CD4-positive, alpha-beta memory T cell (primary cell): ENCODE measurements at regions not wholly inside any gene's neighbourhood (a gene's known extent, or its start where the extent isn't known, plus 50 kb on each side); places are given as distances from the start of the nearest gene placed in this dataset.
A peak's percentile ranks its signal among the peaks of the same experiment; 100 is the strongest.
"Not testable (repeated sequence)": the region's sequence is repeated elsewhere in the genome, so short reads cannot be mapped to it uniquely, and the experiment has no call there.

Source experiments
- CTCF ChIA-PET: fragments of 350-600 bp; sonication (Branson Sonifier 250); formaldehyde crosslinking; loops from one replicate; lab custom pipeline; 2021; ENCODE audit warnings: inconsistent platforms; ENCODE audit not compliant: partially characterized antibody; lab: Charles Lee
- POLR2A ChIA-PET: fragments of 350-600 bp; sonication (Branson Sonifier 250); formaldehyde crosslinking; loops from one replicate; lab custom pipeline; 2021; ENCODE audit not compliant: partially characterized antibody; lab: Charles Lee
- DNase-seq, 5 donors: peaks; one replicate each; pipeline versions ENCODE4 v3.0.0 to v3.0.0-alpha.2; 2020 to 2022; ENCODE audit warnings: mixed read lengths in 1 of 5
- H3K27ac ChIP-seq: one replicate; pipeline ENCODE4 v1.7.0; 2013; ENCODE audit warnings: low read depth, low read length
- H3K27me3 ChIP-seq: 2 replicates; pipeline ENCODE4 v1.7.0; 2013; ENCODE audit warnings: mild to moderate bottlenecking, low read length, moderate library complexity; ENCODE audit not compliant: insufficient read depth
- H3K36me3 ChIP-seq: 2 replicates; pipeline ENCODE4 v1.7.0; 2013; ENCODE audit warnings: mild to moderate bottlenecking, low read length, moderate library complexity; ENCODE audit not compliant: insufficient read depth
- H3K4me1 ChIP-seq: 2 replicates; pipeline ENCODE4 v1.7.0; 2013; ENCODE audit warnings: mild to moderate bottlenecking, low read length, moderate library complexity; ENCODE audit not compliant: insufficient read depth
- H3K4me3 ChIP-seq, 2 donors: one replicate each; pipeline ENCODE4 v1.7.0; 2013; ENCODE audit warnings: low read length in 2 of 2, mild to moderate bottlenecking in 1 of 2
- H3K9me3 ChIP-seq, 2 donors: one replicate each; pipeline ENCODE4 v1.7.0; 2013; ENCODE audit warnings: low read length in 2 of 2, control low read depth in 1 of 2; ENCODE audit not compliant: control insufficient read depth in 1 of 2
- H3K27ac Mint-ChIP-seq, 7 donors: one replicate each; pipeline ENCODE4 v1.8.0; 2020 to 2021; ENCODE audit warnings: mixed read lengths in 7 of 7, mild to moderate bottlenecking in 6 of 7, inconsistent platforms in 3 of 7, moderate library complexity in 3 of 7
- H3K27me3 Mint-ChIP-seq, 2 donors: one replicate each; pipeline ENCODE4 v1.8.0; 2020 to 2021; ENCODE audit warnings: mixed read lengths in 2 of 2
- H3K36me3 Mint-ChIP-seq, 2 donors: one replicate each; pipeline ENCODE4 v1.8.0; 2020 to 2021; ENCODE audit warnings: mixed read lengths in 2 of 2, inconsistent platforms in 1 of 2, mild to moderate bottlenecking in 1 of 2
- H3K4me1 Mint-ChIP-seq, 4 donors: one replicate each; pipeline ENCODE4 v1.8.0; 2020 to 2021; ENCODE audit warnings: mixed read lengths in 4 of 4, mild to moderate bottlenecking in 1 of 4
- H3K4me3 Mint-ChIP-seq, 8 donors: one replicate each; pipeline ENCODE4 v1.8.0; 2020 to 2021; ENCODE audit warnings: mixed read lengths in 8 of 8, mild to moderate bottlenecking in 7 of 8, moderate library complexity in 6 of 8, inconsistent platforms in 3 of 8
- H3K9me3 Mint-ChIP-seq, 8 donors: one replicate each; pipeline ENCODE4 v1.8.0; 2020 to 2021; ENCODE audit warnings: mixed read lengths in 8 of 8, mild to moderate bottlenecking in 5 of 8, inconsistent platforms in 3 of 8, moderate library complexity in 1 of 8
- intact Hi-C: fragments of 100-400 bp; cut with micrococcal nuclease; formaldehyde crosslinking; loops from one replicate; pipeline ENCODE4 v1.15.1; 2023

DNA sequence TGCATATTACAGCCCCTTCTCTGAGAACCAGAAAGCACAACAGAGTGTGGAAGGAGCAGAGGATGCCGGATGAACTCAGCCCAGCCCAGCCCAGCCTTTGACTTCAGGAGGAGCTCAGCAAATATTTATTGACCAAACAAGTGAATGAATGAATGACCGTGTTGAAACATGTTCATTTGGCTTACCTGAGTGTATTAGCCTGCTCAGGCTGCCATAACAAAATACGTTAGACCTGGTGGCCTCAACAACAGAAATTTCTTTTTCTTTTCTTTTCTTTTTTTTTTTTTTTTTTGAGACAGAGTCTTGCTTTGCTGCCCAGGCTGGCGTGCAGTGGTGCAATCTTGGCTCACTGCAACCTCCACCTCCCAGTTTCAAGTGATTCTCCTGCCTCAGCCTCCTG is 164.7 kb downstream of the RGS9 start:
- H3K27me3 ChIP-seq, H3K9me3 ChIP-seq, H3K36me3 ChIP-seq, H3K4me3 ChIP-seq, intact Hi-C loops, H3K4me1 Mint-ChIP-seq, H3K36me3 Mint-ChIP-seq, POLR2A ChIA-PET, H3K4me1 ChIP-seq, CTCF ChIA-PET, H3K4me3 Mint-ChIP-seq, H3K27ac ChIP-seq, H3K9me3 Mint-ChIP-seq, DNase-seq: not testable (repeated sequence)
- Mint-ChIP-seq H3K27me3 (peaks cover 1 to 11% of the 10 kb centered on the region in 2 donors), H3K27ac (peak overlapping the region in 1 of 7 donors; percentile 54)

DNA sequence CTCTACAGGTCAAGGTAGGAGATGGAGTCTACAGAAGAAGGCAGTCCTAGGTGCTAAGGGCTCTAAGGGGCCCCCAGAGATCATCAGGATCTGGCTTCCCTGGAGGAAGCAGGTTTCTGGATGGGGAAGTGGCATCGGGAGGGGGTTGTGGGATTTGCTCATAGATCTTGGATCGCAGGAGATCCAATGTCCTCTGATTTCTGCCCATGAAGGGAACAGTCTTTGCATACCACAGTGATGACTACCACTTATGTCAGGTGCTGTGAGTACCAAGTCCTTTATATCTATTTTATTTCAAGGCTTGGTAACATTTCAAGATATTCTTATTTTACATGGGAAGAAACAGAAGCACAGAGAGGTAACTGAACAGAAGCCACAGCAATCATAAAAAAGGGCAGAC is 164.0 kb downstream of the RGS9 start:
- no peak overlapping the region for H3K27ac Mint-ChIP-seq
- Histone ChIP-seq H3K27ac (no peak overlapping the region), H3K27me3 (no peaks in the 10 kb centered on the region), H3K4me1 (no peaks in the 10 kb centered on the region), H3K4me3 (no peak overlapping the region), H3K36me3 (no peaks in the 10 kb centered on the region), H3K9me3 (no peaks in the 10 kb centered on the region)
- ChIA-PET POLR2A (no interaction called here), CTCF (no interaction called here)
- no peaks in the 10 kb centered on the region for H3K4me1 Mint-ChIP-seq
- intact Hi-C loops, result no loop called here
- no peaks in the 10 kb centered on the region for H3K36me3 Mint-ChIP-seq
- no peak for DNase-seq
- H3K9me3 Mint-ChIP-seq, result peaks cover 0 to 2% (median 0%) of the 10 kb centered on the region in 8 donors
- peaks cover 1 to 11% of the 10 kb centered on the region in 2 donors for H3K27me3 Mint-ChIP-seq
- no peak overlapping the region for H3K4me3 Mint-ChIP-seq

DNA sequence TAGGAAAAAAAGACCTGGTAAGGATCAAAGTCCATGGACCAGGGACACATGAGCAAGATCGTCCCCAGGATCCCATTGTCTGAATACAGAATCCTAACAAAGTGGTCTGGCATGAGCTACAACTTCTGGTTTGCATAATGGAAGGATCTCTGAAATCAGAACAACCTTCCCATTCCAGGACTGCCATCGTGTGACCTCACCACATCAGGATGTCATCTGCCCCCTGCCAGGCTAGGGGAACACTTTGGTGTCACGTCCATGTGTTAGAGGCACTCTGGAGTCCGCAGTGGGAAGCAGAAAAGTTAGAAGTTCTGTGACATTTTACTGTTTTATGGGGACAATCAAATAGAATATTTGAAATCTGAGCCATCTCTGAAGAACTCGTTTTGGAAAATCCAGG is 160.7 kb downstream of the RGS9 start:
- no peaks in the 10 kb centered on the region for H3K9me3 ChIP-seq
- H3K36me3 ChIP-seq, result no peaks in the 10 kb centered on the region
- no peak overlapping the region for H3K27ac ChIP-seq
- Mint-ChIP-seq H3K36me3 (no peaks in the 10 kb centered on the region), H3K27me3 (peaks cover 1 to 6% of the 10 kb centered on the region in 2 donors), H3K9me3 (peaks cover 0 to 2% (median 0%) of the 10 kb centered on the region in 8 donors), H3K27ac (no peak overlapping the region), H3K4me1 (peaks cover 0 to 6% (median 4%) of the 10 kb centered on the region in 4 donors), H3K4me3 (no peak overlapping the region)
- H3K27me3 ChIP-seq, result no peaks in the 10 kb centered on the region
- no peak for DNase-seq
- intact Hi-C loops, result no loop called here
- H3K4me3 ChIP-seq, result no peak overlapping the region
- POLR2A ChIA-PET, result no interaction called here
- CTCF ChIA-PET, result no interaction called here
- no peaks in the 10 kb centered on the region for H3K4me1 ChIP-seq

DNA sequence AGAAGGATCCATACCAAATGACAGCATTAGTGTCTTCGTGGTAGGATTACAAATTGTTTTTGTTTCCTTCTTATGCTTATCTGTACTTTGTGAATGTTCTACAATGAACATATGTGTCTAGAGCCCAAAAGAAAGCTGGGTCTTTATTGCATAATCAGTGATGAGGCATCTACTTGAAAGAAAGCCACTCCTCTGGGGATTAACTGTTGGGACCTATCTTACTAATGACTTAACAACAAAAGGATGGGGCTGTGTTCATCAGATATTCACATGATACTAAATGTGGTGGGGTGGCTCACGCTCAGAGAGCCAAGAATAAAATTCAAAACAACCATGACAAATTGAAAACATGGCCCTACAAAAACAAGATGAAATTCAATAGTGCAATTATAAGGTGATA is 160.2 kb downstream of the RGS9 start:
- H3K4me1 Mint-ChIP-seq, result peaks cover 0 to 6% (median 4%) of the 10 kb centered on the region in 4 donors
- no peak for DNase-seq
- no peak overlapping the region for H3K27ac Mint-ChIP-seq
- H3K27ac ChIP-seq, result no peak overlapping the region
- H3K4me3 Mint-ChIP-seq, result no peak overlapping the region
- peaks cover 3 to 6% of the 10 kb centered on the region in 2 donors for H3K27me3 Mint-ChIP-seq
- no peaks in the 10 kb centered on the region for H3K9me3 ChIP-seq
- no peaks in the 10 kb centered on the region for H3K27me3 ChIP-seq
- no peaks in the 10 kb centered on the region for H3K4me1 ChIP-seq
- ChIA-PET POLR2A (no interaction called here), CTCF (interaction anchor here (1.0 to 1.3 kb wide), 2 partner anchors 258 to 867 kb away, joined by 3 to 4 read pairs; no protein-coding TSS in a partner anchor)
- H3K36me3 ChIP-seq, result no peaks in the 10 kb centered on the region
- peaks cover 0 to 2% (median 0%) of the 10 kb centered on the region in 8 donors for H3K9me3 Mint-ChIP-seq
- no peaks in the 10 kb centered on the region for H3K36me3 Mint-ChIP-seq
- H3K4me3 ChIP-seq, result no peak overlapping the region
- intact Hi-C loops, result no loop called here

DNA sequence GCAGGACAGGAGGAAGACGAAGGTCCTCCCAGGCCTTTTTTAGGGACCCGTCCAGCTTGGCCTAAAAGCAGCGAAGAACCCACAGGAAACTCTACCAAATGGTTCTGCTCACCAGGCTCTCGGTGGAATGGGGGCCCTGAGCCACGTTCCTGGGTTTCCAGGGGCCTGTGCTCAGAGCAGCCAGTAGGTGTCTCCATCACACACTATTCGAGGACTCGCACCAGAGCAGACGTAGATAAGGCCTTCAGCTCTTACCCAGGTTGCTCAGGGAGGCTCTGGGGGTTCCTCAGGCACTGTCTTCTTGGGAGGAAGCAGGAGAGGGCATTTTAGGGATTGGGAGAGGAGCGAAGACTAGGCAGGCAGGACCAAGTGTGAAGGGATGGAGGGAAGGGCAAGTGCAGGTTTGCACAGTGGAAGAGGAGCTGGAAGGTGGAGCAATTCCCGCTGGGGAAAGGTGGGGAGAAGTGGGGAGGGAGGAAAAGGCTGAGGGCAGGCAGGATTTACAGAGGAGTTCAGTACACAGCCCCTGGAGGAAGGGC is 157.1 kb downstream of the RGS9 start:
- POLR2A ChIA-PET, result interaction anchor here (1.2 kb wide), 1 partner anchor 263 kb away, joined by 3 read pairs; no protein-coding TSS in a partner anchor
- H3K27ac ChIP-seq, result no peak overlapping the region
- H3K36me3 ChIP-seq, result no peaks in the 10 kb centered on the region
- intact Hi-C loops, result loop anchor here (1.0 kb wide), 2 partner anchors 262 to 500 kb away; no protein-coding TSS in a partner anchor
- H3K4me3 Mint-ChIP-seq, result no peak overlapping the region
- H3K4me3 ChIP-seq, result no peak overlapping the region
- DNase-seq, result peak; percentile 49 to 61 (median 55)
- H3K27me3 ChIP-seq, result no peaks in the 10 kb centered on the region
- H3K27me3 Mint-ChIP-seq, result peaks cover 0 to 2% of the 10 kb centered on the region in 2 donors
- no peaks in the 10 kb centered on the region for H3K9me3 Mint-ChIP-seq
- no peaks in the 10 kb centered on the region for H3K9me3 ChIP-seq
- H3K27ac Mint-ChIP-seq, result peak overlapping the region in 1 of 7 donors; percentile 7
- H3K4me1 Mint-ChIP-seq, result peaks cover 0 to 6% (median 4%) of the 10 kb centered on the region in 4 donors
- H3K36me3 Mint-ChIP-seq, result no peaks in the 10 kb centered on the region
- H3K4me1 ChIP-seq, result no peaks in the 10 kb centered on the region
- CTCF ChIA-PET, result interaction anchor here (0.6 to 4.1 kb wide), 14 partner anchors 9 to 875 kb away, joined by 3 to 69 read pairs (median 6); no protein-coding TSS in a partner anchor

DNA sequence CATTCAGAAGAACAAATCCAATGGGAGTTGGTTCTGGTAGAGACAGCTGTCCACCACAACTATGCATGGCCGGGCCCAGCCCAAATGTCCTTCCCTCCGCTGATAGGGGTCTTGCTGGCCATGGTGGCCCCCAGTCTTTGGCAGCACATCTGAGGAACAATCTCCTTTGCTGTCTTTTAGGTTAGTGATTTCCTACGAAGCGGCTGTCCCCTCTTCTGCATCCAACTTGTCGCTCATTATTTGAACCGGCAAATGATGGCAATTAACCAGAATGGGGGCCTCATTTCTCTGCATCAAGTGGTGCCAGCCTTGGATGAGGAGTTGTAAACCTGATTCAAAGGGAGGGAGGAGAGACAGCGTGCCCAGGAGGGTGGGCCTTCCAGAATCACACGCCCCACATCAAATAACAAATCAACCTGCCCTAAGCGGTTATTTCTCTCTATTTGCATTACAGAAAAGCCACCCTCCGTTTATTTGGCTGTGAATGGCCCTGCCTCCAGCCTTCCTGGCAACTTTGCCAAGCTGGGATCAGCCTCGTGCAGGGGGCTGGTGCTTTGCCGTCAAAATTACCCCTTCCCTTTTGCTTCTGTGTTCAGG is 156.5 kb downstream of the RGS9 start:
- H3K27me3 Mint-ChIP-seq, result peaks cover 0 to 2% of the 10 kb centered on the region in 2 donors

DNA sequence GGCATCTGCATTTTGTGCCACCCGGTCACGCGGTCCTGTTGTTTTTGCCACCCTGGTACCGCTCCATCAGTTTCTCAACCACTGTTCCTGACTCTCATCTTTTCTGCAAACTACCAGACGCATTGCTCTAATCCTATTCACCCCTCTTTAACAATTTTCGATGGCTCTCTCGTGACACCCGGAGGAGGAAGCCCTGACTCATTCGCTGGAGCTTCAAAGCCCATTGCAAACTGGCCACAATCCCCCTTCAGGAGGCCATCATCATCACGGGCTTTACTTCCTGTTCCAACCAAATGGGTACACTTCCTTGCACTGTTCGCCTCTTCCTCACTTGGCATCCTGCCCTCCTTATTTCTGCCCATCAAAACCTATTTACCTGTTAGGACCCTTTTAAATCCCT is 155.3 kb downstream of the RGS9 start:
- Histone ChIP-seq H3K4me3 (no peak overlapping the region), H3K27me3 (no peaks in the 10 kb centered on the region), H3K27ac (no peak overlapping the region), H3K9me3 (no peaks in the 10 kb centered on the region), H3K4me1 (no peaks in the 10 kb centered on the region), H3K36me3 (no peaks in the 10 kb centered on the region)
- POLR2A ChIA-PET, result no interaction called here
- Mint-ChIP-seq H3K4me3 (no peak overlapping the region), H3K36me3 (no peaks in the 10 kb centered on the region), H3K9me3 (no peaks in the 10 kb centered on the region), H3K27me3 (peaks cover 0 to 2% of the 10 kb centered on the region in 2 donors), H3K27ac (peak overlapping the region in 1 of 7 donors; percentile 9), H3K4me1 (peaks cover 0 to 6% (median 4%) of the 10 kb centered on the region in 4 donors)
- intact Hi-C loops, result no loop called here
- no peak for DNase-seq
- CTCF ChIA-PET, result interaction anchor here (1.1 to 4.1 kb wide), 5 partner anchors 263 to 873 kb away, joined by 4 to 69 read pairs (median 32); no protein-coding TSS in a partner anchor

More for the DNA sequence above, 156.5 kb downstream of the RGS9 start:
- Histone ChIP-seq H3K36me3 (no peaks in the 10 kb centered on the region), H3K4me1 (no peaks in the 10 kb centered on the region), H3K27ac (no peak overlapping the region), H3K9me3 (no peaks in the 10 kb centered on the region), H3K27me3 (no peaks in the 10 kb centered on the region), H3K4me3 (no peak overlapping the region)
- H3K9me3 Mint-ChIP-seq, result no peaks in the 10 kb centered on the region
- H3K4me1 Mint-ChIP-seq, result peaks cover 0 to 6% (median 4%) of the 10 kb centered on the region in 4 donors
- ChIA-PET CTCF (interaction anchor here (1.1 to 4.1 kb wide), 11 partner anchors 8 to 876 kb away, joined by 3 to 69 read pairs (median 7); no protein-coding TSS in a partner anchor), POLR2A (interaction anchor here (1.2 kb wide), 1 partner anchor 264 kb away, joined by 3 read pairs; no protein-coding TSS in a partner anchor)
- H3K27ac Mint-ChIP-seq, result no peak overlapping the region
- no peak overlapping the region for H3K4me3 Mint-ChIP-seq
- intact Hi-C loops, result loop anchor here (1.0 kb wide), 2 partner anchors 263 to 501 kb away; no protein-coding TSS in a partner anchor
- H3K36me3 Mint-ChIP-seq, result no peaks in the 10 kb centered on the region
- no peak for DNase-seq
